Inflammatory macrophage treated with lipopolysaccharide for 1 hour (primary cell): ENCODE measurements at regions not wholly inside any gene's neighbourhood (a gene's known extent, or its start where the extent isn't known, plus 50 kb on each side); places are given as distances from the start of the nearest gene placed in this dataset.

Experiments used
- DNase-seq, 2 donors: peaks; one replicate each; pipeline ENCODE4 v3.0.0-alpha.2; 2020 to 2022

DNA sequence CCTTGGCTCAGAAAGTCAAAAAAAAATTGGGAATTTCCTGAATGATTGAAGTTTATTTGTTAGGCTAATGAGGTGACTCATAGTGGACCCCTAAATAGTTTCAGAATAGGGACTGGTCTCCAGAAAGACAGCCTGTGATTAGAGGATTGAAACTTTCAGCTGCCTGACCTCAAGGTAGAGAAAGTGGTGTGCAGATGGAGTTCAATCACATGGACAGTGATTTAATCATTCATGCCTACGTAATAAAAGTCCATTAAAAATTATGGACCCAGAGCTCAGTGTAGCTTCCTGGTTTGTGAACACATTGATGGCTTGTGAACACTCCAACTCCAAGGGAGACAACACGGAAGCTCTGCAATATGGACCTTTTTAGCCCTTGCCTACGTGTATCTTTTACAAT, 533.2 kb upstream of the PCDH9 start:
- no peak for DNase-seq

DNA sequence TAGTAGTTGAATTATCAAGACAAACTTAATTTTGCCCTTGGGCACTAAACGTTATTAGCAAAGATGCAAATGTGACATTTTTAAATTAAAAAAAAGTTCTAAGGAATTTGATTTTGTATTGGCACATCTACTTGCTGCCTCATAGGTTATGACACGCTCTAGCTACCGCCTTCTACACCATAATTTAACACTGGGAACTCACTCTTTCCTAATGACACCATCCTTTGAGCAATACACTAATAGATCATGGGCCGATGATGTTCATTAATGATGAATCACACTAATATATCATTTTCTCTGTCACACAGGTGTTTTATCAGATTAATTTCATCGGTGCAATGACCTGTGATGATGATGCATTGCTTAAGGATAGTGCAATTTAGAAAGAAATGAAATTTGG, 528.8 kb upstream of the PCDH9 start:
- no peak for DNase-seq

DNA sequence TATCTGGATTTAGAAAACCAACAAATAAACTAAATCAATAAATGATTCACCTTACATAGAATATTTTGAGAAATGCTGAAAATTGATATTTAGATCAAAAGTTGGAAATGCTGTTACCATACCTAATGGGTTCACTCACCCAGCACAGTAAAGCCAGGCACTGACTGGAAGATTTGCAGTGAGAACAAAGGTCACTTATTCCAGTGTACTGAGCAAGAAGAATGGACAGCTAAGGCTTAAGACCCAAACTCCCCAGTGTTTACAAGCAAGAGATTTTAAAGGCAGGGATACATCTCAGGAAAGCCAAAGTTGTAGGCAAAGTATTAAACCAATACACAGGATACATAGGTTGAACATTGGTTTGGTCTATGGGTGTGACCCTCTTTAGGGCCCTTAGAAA, 523.9 kb upstream of the PCDH9 start:
- DNase-seq: no peak

DNA sequence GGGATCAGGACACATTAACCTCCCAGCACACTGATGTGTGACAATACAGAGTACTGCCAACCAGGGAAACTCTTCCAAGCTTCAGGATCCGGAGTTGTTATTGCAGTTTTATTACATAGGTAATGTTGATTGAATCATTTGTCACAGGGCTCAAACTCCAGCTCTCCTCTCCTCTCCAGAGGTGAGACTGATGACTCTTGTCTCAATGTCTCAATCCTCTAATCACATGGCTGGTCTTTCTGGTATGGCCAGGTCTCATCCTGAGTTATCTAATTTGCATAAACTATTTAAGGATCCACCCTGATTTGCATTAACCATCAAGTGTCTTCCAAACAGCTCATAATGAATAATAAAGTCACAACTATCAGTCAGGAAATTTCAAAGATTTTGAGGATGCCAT, 522.6 kb upstream of the PCDH9 start:
- no peak for DNase-seq

DNA sequence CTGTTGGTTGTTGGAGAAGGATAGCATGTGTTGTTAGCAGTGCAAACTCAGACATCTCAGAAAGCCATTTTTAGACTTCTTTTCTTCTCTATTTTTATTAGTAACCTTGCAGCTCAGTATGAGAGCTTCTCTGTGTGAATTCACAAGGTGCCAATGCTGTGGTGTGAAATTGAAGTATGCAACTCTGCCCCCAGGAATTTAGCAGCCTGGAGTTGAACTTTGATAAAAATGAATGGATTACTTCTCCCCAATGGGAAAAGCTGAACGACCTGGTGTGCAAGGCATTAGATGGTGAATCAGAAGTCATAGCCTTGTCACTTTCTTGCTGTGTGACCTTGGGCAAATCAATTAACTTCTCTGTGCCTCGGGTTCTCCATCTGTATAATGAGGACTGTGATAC, 512.3 kb upstream of the PCDH9 start:
- DNase-seq: no peak

DNA sequence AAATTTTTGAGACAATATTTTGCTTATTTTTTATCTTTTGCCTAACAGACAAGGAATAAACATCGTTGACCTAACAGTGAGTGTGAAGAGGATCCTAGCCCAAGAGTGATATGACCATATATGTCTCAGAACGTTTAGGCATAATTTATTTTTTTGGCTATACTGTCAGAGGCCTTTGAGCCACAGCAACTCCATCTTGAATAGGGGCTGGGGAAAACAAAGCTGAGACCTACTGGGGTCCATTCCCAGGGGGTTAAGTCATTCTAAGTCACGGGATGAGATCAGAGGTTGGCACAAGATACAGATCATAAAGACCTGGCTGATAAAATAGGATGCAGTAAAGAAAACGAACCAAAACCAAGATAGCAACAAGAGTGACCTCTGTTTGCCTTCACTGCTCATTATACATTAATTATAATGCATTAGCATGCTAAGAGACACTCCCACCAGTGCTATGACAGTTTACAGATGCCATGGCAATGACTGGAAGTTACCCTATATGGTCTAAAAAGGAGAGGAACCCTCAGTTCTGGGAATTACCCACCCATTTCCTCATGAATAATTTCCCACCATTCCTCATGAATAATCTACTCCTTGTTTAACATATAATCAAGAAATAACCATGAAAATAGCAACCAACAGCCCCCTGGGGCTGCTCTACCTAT, 510.9 kb upstream of the PCDH9 start:
- DNase-seq: no peak

DNA sequence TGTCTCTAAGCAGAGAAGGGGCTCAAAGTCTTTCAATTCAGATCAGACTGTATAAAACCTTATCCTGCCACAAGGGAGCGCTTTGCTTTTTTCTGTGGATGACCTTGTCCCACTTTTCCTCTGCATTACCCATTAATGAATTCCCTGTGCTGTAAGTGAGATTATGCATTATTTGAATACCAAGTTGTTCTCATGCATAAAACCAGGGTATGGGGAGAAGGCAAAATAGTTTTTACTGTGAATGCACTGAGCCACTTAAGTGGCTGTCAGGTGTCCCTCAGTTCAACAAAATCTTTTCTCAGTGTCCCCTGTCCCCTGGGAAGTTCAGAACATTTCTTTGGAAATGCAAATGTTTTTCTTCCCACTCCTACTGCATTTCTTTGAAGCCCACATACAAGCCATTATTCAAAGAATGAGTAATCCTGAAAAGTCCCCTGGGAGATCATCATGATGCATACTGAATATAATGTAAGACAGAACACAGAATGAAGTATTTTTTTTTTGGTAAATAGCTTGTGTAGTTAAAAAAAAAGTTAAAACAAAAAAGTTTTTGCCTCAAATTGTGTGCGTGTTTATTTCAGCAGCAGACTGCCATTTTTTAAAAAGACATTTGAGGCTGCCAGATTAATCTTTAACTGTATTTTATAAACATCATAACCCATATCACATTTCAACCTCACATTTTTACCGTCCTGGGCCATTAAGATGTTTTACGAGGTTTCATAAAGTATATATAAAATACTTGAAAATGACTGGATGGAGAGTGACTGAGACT, 506.7 kb upstream of the PCDH9 start:
- DNase-seq: peak in 1 of 2 donors; percentile 8

DNA sequence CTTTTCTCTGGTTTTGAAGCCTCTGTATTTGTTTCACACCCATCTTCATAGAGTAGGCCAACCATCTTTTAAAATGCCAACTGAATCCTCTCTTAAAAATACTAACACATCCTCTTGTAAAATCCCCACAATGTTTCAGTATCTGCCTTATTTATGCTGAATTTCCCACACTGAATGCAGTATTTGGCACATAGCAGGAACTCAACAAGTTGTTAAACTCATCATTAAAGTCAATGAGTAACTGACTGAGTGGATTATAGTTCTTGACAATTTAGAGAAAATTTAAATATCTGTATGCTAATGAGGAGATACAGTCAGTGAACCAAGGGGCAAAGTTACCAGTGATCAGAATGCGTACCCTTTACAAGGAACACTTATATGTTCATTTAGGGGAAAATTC, 505.5 kb upstream of the PCDH9 start:
- no peak for DNase-seq

DNA sequence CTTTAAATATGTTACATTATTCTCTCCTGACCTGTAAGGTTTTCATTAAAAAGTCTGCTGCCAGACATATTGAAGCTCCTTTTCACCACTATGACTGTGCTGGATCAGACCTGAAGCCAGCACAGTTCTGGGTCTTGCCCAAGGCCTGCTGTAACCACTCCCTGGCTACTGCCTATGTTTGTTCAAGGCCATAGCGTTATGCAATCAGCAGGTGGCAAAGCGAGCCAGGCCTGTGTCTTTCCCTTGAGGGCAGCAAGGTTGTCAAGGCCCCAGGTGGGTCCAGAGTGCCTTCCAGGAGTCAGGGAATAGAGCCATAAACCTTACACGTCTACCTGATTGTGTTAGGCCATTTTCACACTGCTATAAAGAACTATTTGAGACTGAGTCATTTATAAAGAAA, 496.8 kb upstream of the PCDH9 start:
- no peak for DNase-seq

DNA sequence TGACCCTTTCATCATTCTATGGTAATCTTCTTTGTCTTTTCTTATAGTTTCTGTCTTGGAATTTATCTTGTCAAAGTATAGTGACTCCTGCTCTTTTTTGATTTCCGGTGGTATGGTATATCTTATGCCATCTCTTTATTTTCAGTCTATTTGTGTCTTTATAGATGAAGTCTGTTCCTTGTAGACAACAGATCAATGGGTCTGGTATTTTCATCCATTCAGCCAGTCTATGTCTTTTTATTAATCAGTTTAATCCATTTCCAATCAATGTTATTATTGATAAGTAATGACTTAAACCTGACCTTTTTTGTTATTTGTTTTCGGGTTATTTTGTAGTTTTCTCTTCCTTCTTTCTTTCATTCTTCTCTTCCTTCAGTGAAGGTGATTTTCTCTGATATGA, 495.9 kb upstream of the PCDH9 start:
- no peak for DNase-seq

DNA sequence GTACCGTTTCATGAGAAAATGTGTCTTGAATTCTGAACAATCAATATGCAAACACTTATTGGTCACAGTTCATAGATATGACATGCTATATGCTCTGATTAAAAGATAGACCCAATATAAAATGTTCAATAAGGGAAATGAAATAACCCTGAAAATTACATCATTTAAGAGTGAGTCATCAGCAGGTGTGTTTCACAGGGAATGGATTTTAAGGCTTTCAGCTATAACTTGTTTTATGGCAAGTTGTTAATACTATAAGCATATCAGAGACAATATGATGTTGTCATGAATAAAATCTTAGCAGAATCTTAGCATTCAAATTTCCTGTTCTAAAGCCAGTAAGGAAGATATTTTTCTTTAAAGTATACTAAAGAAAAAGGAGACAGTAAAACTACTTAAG, 483.4 kb upstream of the PCDH9 start:
- no peak for DNase-seq

DNA sequence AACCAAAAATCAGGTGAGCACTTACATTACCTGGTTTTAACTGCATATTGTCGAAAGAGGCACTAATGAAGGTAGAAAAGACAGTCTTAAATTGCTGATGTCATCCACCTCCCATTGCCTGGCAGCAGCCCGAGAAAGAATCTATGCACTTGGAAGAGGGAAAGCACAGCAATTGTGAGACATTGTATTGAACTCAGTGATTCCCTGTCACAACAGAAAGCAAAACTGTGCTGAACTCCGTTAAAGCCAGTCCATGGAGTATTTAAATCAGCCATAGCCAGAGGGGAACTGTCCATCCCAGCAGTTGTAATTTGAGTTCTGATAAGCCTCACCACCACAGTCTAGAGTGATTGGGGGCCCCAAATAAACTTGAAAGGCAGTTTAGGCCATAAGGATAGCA, 466.6 kb upstream of the PCDH9 start:
- DNase-seq: no peak

DNA sequence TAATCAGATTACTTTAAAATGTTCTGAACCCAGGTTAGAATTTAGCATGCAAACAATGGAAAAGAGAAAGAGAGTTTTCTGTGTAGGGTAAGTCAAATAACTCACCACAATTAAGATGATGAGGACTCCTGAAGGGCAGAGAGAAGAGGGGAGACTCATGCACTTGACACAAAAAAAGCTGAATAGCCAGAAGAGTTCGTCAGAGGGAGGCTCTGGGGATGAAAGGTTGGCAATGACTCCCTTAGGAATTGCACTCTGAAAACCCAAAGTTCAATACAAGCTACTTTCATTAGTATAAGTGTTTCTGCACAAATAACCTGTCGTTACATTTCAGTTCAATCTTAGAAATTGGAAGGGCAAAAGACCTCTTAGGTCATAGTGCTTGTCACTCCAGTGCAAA, 434.4 kb upstream of the PCDH9 start:
- DNase-seq: no peak

DNA sequence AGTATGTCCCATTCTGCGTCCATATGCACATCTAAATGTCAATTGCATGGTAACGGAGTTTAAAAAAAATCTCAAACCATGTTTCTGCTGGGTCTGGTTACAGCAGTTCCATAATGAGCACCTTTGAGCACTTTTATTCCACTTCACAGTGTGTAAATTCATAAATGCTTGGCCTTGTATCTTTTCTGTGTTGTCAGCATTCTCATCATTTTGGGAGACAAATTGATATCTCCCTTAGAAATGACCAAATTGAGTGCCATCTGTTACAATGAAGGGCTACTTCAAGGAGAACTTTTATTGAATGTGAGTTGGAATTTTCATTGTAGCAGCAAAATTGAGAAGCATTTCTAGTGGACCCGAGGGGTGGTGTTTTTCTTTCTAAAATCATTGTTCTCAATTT, 432.9 kb upstream of the PCDH9 start:
- DNase-seq: no peak

DNA sequence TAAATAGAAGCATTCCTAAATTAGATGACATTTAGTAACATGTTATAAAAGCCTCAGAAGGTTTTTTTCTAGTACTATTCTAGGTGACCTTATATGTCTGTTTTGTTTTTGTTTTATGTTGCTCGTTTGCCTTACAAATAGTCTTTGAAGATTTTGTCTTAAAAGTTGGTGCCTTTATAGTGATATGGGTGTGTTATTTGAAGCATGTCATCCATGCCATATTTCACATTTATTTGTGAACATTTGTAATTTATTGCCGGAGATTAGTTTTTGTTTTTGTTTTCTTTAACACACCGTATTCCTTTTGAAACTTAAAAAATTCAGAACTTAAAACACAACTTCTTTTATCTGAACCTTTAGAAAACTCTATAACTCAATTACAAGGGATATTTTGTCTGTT, 422.8 kb upstream of the PCDH9 start:
- no peak for DNase-seq

DNA sequence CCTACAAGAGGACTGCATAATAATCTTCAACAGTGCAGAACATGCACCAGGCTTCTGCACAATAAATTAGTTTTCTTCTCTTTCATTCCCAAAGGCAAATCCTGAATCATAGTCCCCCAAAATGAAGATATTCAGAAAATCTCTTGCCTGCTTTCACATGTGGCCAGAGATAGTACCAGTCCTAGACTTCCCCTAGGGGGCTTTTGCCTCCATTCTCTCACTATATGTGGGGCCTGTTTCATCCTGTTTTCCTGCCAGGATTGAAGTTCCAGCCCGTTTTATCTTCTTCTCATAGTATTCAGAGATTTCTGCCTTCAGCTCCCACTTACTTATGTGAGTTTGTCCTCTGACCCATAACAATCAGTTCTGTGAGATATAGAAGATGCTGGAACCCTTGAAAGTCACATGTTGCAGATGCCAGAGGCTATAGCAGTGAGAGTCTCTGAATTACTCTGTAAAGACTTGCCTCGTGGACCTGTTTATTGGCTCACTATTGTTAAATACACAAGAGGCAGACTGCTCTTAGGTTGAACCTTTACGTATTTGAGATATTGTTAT, 421.9 kb upstream of the PCDH9 start:
- DNase-seq: no peak

DNA sequence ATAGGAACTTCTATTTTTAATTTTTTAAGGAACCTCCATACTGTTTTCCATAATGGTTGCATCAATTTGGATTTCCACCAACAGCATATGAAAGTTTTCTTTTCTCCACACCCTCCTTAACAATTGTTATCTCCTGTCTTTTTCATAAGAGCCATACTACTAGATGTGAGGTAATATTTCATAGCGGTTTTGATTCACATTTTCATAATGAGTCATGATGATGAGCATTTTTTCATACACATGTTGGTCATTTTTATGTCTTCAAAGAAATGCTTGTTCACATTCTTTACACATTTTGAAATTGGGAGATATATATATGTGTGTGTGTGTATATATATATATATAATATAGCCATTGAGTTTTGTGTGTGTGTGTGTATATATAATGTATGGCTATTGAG, 420.3 kb upstream of the PCDH9 start:
- peak in 1 of 2 donors; percentile 13 for DNase-seq

DNA sequence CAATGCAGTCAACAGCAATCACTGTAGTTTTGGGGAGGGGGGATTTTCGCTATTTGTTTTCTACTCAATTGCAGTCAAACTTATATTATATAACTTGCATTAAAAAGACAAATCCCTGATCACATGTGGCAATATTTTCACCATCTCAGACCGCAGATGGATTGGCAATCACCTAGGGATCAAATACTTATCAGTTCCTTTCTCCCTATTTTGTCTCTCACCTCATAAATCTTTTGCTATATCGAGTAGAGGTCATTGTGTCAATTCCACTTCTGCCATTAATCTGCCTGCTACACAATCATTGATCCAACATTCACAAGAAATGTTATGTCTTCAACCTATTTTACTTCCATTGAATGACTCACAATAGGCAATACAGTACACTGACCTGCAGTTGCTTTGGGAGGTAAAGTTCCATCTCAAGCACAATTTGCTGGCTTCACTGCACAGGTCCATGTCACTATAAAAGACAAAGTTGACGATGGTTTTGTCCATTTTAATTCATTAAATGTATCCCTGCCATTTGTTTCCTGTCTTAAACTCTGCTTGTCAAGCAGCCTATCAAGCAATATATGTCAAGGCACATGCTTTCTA, 415.8 kb upstream of the PCDH9 start:
- DNase-seq: no peak

DNA sequence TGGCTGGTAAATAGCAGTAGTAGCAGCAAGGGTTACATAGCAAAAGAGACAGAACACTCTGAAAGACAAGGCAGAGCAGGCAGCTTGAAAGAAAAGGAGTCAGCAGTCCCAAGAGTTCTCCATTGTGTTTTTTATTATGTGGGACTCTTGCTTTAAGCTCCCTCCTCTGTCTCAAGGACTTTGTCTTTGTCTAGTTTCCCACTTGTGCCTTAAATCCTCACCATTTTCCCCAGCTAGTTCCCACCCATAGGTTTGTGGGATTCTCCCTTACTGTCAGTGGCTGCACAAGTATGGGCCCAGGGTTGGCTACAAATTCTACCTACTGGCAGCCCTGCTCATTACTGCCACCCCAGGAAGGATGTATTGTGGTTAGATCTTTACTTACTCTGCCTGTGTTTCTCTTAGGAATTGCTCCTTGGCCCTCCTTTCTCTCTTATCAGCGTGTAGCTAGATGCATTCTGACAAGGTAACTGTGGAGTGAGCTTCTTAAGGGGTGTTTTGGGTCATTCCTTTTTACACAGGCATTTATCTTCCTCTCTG, 413.4 kb upstream of the PCDH9 start:
- DNase-seq: no peak

DNA sequence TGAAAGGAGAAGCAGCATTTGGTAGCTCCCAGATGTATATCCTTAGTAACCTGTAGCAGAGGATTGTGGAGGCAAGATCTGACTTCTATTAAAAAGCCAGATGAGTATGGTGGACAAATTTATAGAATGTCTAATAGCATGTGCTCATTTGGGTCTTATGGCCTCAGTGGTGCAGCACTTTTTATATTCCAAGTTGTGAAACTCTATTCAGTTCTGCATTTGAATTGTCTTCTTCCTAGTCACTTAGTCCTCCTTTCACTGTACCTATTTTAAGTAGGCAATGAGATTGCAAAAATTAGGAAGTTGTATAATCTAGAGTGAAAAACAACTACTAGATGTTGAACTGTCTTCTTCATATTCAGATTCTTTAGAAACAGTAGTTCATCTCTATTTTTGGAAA, 412.5 kb upstream of the PCDH9 start:
- DNase-seq: peak; percentile 5 to 17

DNA sequence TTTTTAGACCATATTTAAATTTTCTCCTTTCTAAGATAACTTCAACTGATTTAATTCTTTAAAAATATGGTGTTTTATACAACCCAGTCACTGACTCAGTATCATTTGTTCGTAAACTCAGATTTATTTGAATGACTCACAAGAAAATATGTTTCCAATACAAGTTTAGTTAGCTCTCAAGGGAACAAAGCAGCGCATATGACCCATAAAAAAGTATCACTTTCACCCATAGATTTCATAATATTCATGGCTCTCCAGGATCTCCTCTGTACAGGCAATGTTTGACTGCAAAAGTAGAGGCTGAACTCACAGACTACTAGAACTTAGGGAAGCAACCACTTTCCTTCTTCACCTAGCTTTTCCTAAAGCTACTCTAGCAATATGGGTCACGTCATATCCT, 405.6 kb upstream of the PCDH9 start:
- DNase-seq: no peak

DNA sequence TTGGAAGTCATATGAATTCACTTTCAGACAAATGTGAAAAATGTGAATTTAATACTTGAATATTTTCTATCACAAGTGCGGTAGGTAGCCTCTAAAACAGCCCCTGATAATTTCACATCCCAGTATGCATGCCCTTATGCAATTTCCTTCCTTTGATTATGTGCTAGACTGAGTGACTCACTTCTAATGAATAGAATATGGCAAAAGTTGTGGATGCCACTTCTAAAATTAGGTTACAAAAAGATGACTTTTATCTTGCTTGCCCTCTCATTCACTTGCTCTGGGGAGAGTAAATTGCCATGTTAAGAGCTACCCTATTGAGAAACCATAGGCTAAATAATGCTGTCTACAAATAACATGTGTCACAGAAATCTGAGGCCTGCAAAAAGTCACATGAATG, 402.5 kb upstream of the PCDH9 start:
- peak; percentile 8 to 33 for DNase-seq

DNA sequence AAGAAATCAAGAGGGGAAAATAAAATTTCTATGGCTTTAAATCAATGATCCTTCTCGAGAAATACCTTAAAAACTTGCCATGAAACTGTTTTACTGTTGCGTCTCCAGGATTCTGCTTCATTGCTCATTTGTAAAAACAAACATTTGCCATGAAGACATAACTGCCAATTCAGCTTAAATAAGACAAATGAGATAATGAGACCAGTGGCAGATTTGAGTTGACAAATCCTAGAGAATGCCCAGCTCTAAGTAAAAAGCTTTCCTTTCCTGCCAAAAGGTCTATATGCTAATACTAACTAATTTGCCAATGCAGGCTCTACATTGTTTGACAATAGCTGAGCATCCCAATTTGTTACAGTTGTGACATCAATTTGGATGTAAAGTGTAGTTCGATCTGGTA, 400.5 kb upstream of the PCDH9 start:
- no peak for DNase-seq

DNA sequence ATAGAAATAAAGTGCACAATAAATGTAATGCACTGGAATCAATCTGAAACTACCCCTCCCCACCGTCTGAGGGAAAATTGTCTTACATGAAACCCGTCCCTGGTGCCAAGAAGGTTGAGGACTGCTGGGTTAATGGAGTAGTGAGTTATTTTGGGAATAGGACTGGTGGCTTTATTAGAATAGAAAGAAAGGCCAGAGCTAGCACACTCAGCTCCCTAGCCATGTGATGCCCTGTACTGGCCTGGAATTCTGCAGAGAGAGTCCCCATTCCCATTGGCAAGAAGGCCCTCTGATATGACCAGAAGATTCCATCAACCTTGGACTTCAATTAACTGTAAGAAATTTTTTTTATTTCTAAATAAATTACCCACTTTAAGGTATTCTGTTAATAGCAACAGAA, 393.5 kb upstream of the PCDH9 start:
- DNase-seq: no peak
